ENCODE measurements at regions not wholly inside any gene's neighbourhood (a gene's known extent, or its start where the extent isn't known, plus 50 kb on each side); places are given as distances from the start of the nearest gene placed in this dataset.

- Histone ChIP-seq H3K4me3 (no peak overlapping the region), H3K9me3 (no peaks in the 10 kb centered on the region), H3K27me3 (no peaks in the 10 kb centered on the region), H3K36me3 (no peaks in the 10 kb centered on the region), H3K27ac (no peak overlapping the region), H3K4me1 (ENCODE audit: insufficient read depth) (no peaks in the 10 kb centered on the region)
- intact Hi-C loops (cut with DNase I) = no loop called here
- DNase-seq = no peak
- WGBS, 3 donors = 35% methylated on average over 1 of the region's 1 CpG
- TF ChIP-seq POLR2A (IDR thresholded peaks at IDR 0.05) (no peak), CTCF (IDR thresholded peaks at IDR 0.05) (no peak)
Observed at GRCh38 chr17:54111576-54111975, 288.8 kb downstream of the KIF2B start.

GRCh38 chr17:54117452-54117851 lies 294.7 kb downstream of the KIF2B start:
- Histone ChIP-seq H3K4me3 (no peak overlapping the region), H3K27me3 (no peaks in the 10 kb centered on the region), H3K27ac (no peak overlapping the region), H3K4me1 (ENCODE audit: insufficient read depth) (no peaks in the 10 kb centered on the region), H3K36me3 (no peaks in the 10 kb centered on the region), H3K9me3 (no peaks in the 10 kb centered on the region)
- 83 to 90% (median 89%) methylated on average over 3 of the region's 3 CpGs for WGBS, 3 donors
- intact Hi-C loops (cut with DNase I) = no loop called here
- DNase-seq = no peak
- TF ChIP-seq EP300 (IDR thresholded peaks at IDR 0.05) (no peak), CTCF (IDR thresholded peaks at IDR 0.05) (no peak), POLR2A (IDR thresholded peaks at IDR 0.05) (no peak)

- TF ChIP-seq CTCF (IDR thresholded peaks at IDR 0.05) = no peak
- no peak for TF ChIP-seq EP300 (IDR thresholded peaks at IDR 0.05)
- TF ChIP-seq POLR2A (IDR thresholded peaks at IDR 0.05) = no peak
Observed at GRCh38 chr17:54124456-54124855, 301.7 kb downstream of the KIF2B start.

GRCh38 chr17:54153423-54153822 lies 330.7 kb downstream of the KIF2B start:
- no peaks in the 10 kb centered on the region for H3K9me3 ChIP-seq
- H3K36me3 ChIP-seq = no peaks in the 10 kb centered on the region
- no peaks in the 10 kb centered on the region for H3K4me1 ChIP-seq (ENCODE audit: insufficient read depth)
- H3K27ac ChIP-seq = no peak overlapping the region
- intact Hi-C loops (cut with DNase I) = no loop called here
- no peak for DNase-seq
- WGBS, 3 donors = 80 to 92% (median 88%) methylated on average over 1 of the region's 1 CpG
- no peak for TF ChIP-seq EP300 (IDR thresholded peaks at IDR 0.05)
- TF ChIP-seq POLR2A (IDR thresholded peaks at IDR 0.05) = no peak
- no peak for TF ChIP-seq CTCF (IDR thresholded peaks at IDR 0.05)
- no peak overlapping the region for H3K4me3 ChIP-seq
- H3K27me3 ChIP-seq = no peaks in the 10 kb centered on the region

More at GRCh38 chr17:54124456-54124855, 301.7 kb downstream of the KIF2B start:
- Histone ChIP-seq H3K4me1 (ENCODE audit: insufficient read depth) (no peaks in the 10 kb centered on the region), H3K4me3 (no peak overlapping the region), H3K9me3 (peaks cover 0 to 3% of the 10 kb centered on the region in 2 donors), H3K36me3 (no peaks in the 10 kb centered on the region), H3K27me3 (no peaks in the 10 kb centered on the region), H3K27ac (no peak overlapping the region)
- no peak for DNase-seq
- 12 to 25% (median 19%) methylated on average over 1 of the region's 1 CpG for WGBS, 3 donors
- intact Hi-C loops (cut with DNase I) = no loop called here

GRCh38 chr17:54157542-54157941 lies 334.8 kb downstream of the KIF2B start:
- Histone ChIP-seq H3K36me3 (no peaks in the 10 kb centered on the region), H3K9me3 (no peaks in the 10 kb centered on the region), H3K27me3 (no peaks in the 10 kb centered on the region), H3K4me1 (ENCODE audit: insufficient read depth) (no peaks in the 10 kb centered on the region), H3K27ac (no peak overlapping the region), H3K4me3 (no peak overlapping the region)
- 57 to 69% (median 58%) methylated on average over 2 of the region's 2 CpGs for whole genome bisulfite sequencing, 3 donors
- TF ChIP-seq EP300 (IDR thresholded peaks at IDR 0.05) (no peak), CTCF (IDR thresholded peaks at IDR 0.05) (no peak), POLR2A (IDR thresholded peaks at IDR 0.05) (no peak)
- intact Hi-C loops (cut with DNase I) = no loop called here
- DNase-seq = no peak
